Neural cell (in vitro differentiated cells): ENCODE measurements at regions not wholly inside any gene's neighbourhood (a gene's known extent, or its start where the extent isn't known, plus 50 kb on each side); places are given as distances from the start of the nearest gene placed in this dataset.

Experiments used
- CTCF ChIP-seq: fragments of 450-650 bp; IDR thresholded peaks from 2 replicates; pipeline ENCODE4 v1.5.1; 2014; ENCODE audit warnings: antibody characterized with exemption, mild to moderate bottlenecking, moderate library complexity; ENCODE audit not compliant: poor library complexity, severe bottlenecking
- EP300 ChIP-seq: fragments of 450-650 bp; conservative IDR thresholded peaks from 2 replicates; pipeline ENCODE4 v1.6.1; 2014; ENCODE audit warnings: antibody characterized with exemption, mild to moderate bottlenecking, moderate library complexity; ENCODE audit not compliant: poor library complexity, severe bottlenecking
- EZH2 ChIP-seq: fragments of 200-600, 300-800 bp; shearing (Covaris generic), sonication (generic); IDR thresholded peaks from 2 replicates; pipeline ENCODE4 v1.6.1; 2014; ENCODE audit warnings: antibody characterized with exemption, low read length, borderline replicate concordance, mild to moderate bottlenecking; ENCODE audit not compliant: insufficient read depth, poor library complexity, severe bottlenecking
- MXI1 ChIP-seq: fragments of 450-650 bp; conservative IDR thresholded peaks from 2 replicates; pipeline ENCODE4 v1.6.1; 2014; ENCODE audit warnings: antibody characterized with exemption, mild to moderate bottlenecking; ENCODE audit not compliant: poor library complexity, severe bottlenecking
- POLR2AphosphoS5 ChIP-seq: IDR thresholded peaks from 2 replicates; pipeline ENCODE4 v1.6.1; 2012
- RAD21 ChIP-seq: fragments of 450-650 bp; conservative IDR thresholded peaks from 2 replicates; pipeline ENCODE4 v1.6.1; 2014; ENCODE audit warnings: antibody characterized with exemption, mild to moderate bottlenecking, moderate library complexity
- REST ChIP-seq: IDR thresholded peaks from 2 replicates; pipeline ENCODE4 v1.6.1; 2012; ENCODE audit warnings: borderline replicate concordance

- TF ChIP-seq CTCF (no peak), EZH2 (no peak), RAD21 (no peak), MXI1 (no peak), EP300 (no peak), REST (no peak), POLR2AphosphoS5 (no peak)
These were observed 283.5 kb downstream of the DSEL start for GRCh38 chr18:67232991-67233390.
